ENCODE measurements at regions not wholly inside any gene's neighbourhood (a gene's known extent, or its start where the extent isn't known, plus 50 kb on each side); places are given as distances from the start of the nearest gene placed in this dataset.

GRCh38 chr12:5185435-5186069 is 141.9 kb downstream of the KCNA5 start:
- WGBS (ENCODE audit: low lambda C conversion rate) = 82% methylated on average over 8 of the region's 8 CpGs
- DNase-seq = no peak
- H3K4me2 ChIP-seq = no peak overlapping the region
- no peaks in the 10 kb centered on the region for H3K79me2 ChIP-seq (ENCODE audit: insufficient read depth)
- ChIA-PET CTCF (interaction anchor here (0.5 kb wide), 1 partner anchor 44 kb away, joined by 3 read pairs; no protein-coding TSS in a partner anchor), POLR2A (no interaction called here)
- H3F3A ChIP-seq (replicated peaks; ENCODE audit: insufficient read depth) = no peaks in the 10 kb centered on the region
- peaks cover 0 to 9% of the 10 kb centered on the region in 2 experiments for H3K36me3 ChIP-seq (replicated peaks in 1 of 2; ENCODE audit: control insufficient read depth in 1 of 2, insufficient read depth in 2 of 2, low read length in 1 of 2)
- H3K27me3 ChIP-seq (ENCODE audit: insufficient read depth) = no peaks in the 10 kb centered on the region
- no peak overlapping the region for H2AFZ ChIP-seq (ENCODE audit: low read depth)
- H3K4me3 ChIP-seq (ENCODE audit: low read depth in 2 of 2, low read length in 1 of 2) = no peak overlapping the region
- no peaks in the 10 kb centered on the region for H3K9me3 ChIP-seq
- no peak overlapping the region for H3K9ac ChIP-seq
- no peak overlapping the region for H3K27ac ChIP-seq (ENCODE audit: low read depth in 2 of 2, low read length in 1 of 2)
- TF ChIP-seq MXI1 (IDR thresholded peaks at IDR 0.05; ENCODE audit: low read depth, low read length) (no peak), CHD2 (IDR thresholded peaks at IDR 0.05; ENCODE audit: low read length, partially characterized antibody) (no peak), MAX (IDR thresholded peaks at IDR 0.05; ENCODE audit: low read depth) (no peak), MEF2A (IDR thresholded peaks at IDR 0.05; ENCODE audit: borderline replicate concordance, low read depth) (no peak), FOXJ3 (CRISPR knock-in tag; IDR thresholded peaks at IDR 0.05) (no peak), GATA2 (CRISPR knock-in tag; IDR thresholded peaks at IDR 0.05) (no peak), EZH2phosphoT487 (IDR thresholded peaks at IDR 0.05; ENCODE audit: borderline replicate concordance, low read depth) (no peak), NRF1 (IDR thresholded peaks at IDR 0.05; ENCODE audit: low read depth, low read length) (no peak), TEAD4 (IDR thresholded peaks at IDR 0.05; ENCODE audit: borderline replicate concordance, insufficient read depth) (no peak), NFIC (IDR thresholded peaks at IDR 0.05; ENCODE audit: borderline replicate concordance) (no peak), ELF1 (IDR thresholded peaks at IDR 0.05) (no peak), JUND (IDR thresholded peaks at IDR 0.05) (no peak), YY1 (IDR thresholded peaks at IDR 0.05; ENCODE audit: low read depth) (no peak), USF1 (IDR thresholded peaks at IDR 0.05; ENCODE audit: borderline replicate concordance, low read depth) (no peak), RCOR1 (IDR thresholded peaks at IDR 0.05; ENCODE audit: low read length) (no peak), USF2 (IDR thresholded peaks at IDR 0.05; ENCODE audit: borderline replicate concordance, low read depth, low read length) (no peak), ZBTB33 (IDR thresholded peaks at IDR 0.05; ENCODE audit: borderline replicate concordance, low read depth) (no peak), REST (IDR thresholded peaks at IDR 0.05; ENCODE audit: low read depth, low read length) (no peak), CTCF (IDR thresholded peaks at IDR 0.05) (no peak)
- H3K4me1 ChIP-seq (ENCODE audit: control insufficient read depth in 1 of 2, insufficient read depth in 2 of 2, low read depth in 1 of 2, low read length in 1 of 2) = no peaks in the 10 kb centered on the region
- H3K9me2 ChIP-seq = no peaks in the 10 kb centered on the region
- H4K20me1 ChIP-seq (ENCODE audit: insufficient read depth) = no peaks in the 10 kb centered on the region
